ENCODE measurements at regions not wholly inside any gene's neighbourhood (a gene's known extent, or its start where the extent isn't known, plus 50 kb on each side); places are given as distances from the start of the nearest gene placed in this dataset.

DNA sequence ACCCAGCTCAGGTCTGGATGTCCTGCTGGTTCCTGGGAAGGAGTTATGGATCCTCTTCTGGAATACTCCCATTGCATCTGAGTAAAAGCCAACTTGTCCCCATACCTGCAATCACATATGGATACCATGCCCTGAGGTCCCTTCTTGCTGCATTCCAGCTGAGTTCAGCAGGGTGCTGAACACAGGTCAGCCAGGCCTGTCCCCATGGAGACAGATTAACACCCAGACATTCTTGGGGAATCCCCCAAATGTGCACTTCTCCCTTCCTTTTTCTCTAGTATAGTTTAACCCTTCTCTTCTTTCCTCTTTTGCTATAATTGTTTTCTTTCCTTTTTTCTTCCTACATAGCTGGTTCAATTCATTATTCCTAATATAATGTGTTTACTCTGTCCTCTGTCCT lies 799.6 kb upstream of the HS6ST1 start:
- no peak for DNase-seq

DNA sequence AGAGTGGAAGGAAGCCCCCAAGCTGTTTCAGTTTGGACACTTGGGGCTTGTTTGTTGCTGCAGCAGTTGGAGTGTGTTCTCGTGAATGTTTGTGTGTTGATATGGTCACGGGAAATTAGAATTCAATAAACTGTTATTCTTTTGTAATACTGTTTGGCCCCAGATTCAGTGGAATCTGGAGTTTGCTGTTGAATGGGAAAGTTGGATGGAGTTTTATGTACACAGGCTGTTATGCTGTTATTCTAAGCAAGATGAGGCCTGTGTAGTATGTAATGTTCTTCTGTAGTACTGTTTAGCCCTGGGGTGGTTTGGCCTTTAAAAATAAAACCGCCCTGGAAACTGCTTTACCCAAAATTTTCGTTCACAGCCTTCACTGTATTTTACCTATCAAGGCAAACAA lies 810.4 kb upstream of the HS6ST1 start:
- DNase-seq = peak; percentile 12

DNA sequence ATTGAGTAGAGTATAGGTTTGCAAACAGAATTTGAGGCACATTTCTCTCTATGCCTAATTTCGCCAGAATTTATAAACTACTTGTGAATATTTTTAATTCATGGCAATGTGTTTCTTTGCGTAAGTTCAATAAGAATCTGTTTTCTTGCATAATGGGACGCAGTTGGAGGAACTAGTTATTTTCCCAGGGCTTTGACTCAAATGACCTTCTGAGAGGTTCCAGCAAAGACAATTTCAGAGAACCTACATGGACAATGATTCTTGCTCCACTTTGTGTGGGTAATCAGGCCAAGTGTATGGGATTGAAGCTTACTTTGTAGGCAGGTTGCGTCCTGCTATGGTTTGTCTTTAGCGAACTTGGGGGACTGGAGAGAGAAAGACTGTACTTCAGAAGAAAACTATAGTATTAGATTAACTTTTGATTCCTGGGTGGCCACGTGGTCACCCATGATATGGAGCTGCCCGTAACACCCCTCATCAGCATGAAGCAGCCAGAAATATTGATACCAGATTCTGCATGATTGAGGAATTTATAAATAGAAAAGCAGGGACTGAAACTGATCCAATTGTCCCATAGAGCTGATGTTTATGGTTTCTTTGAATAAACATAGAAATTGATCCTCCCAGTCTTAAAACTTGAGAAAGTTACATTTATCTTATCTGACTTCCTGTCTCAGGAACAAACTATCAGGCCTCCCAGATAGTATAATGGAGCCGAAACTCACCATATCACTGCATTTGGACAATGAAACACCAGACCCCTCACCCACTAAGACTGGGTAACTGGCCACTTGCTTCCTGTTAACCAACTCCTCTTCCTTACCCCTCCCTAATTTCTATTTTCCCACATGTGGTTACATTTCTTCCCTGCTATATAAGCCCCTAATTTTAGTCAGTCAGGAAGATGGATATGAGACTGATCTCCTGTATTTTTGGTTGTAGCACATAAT lies 815.3 kb upstream of the HS6ST1 start:
- DNase-seq = no peak

DNA sequence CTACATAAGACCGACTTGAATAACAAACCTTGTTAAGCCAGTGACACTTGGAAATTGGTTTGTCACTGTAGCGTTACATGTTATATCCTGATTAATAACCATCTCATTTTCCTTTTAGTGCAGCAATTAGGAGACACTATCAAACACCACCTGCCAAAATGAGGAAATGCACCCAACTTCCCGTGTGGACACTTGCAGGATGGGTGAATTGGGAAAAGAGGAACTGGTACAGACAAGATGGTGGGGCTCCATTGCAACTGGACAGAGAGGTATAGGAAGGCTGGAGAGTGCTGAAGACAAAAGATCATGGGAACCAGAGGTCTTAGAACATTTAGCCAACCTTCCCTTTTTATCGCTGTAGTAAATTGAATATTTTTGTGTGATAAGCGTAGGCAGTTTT lies 816.3 kb upstream of the HS6ST1 start:
- DNase-seq = no peak

DNA sequence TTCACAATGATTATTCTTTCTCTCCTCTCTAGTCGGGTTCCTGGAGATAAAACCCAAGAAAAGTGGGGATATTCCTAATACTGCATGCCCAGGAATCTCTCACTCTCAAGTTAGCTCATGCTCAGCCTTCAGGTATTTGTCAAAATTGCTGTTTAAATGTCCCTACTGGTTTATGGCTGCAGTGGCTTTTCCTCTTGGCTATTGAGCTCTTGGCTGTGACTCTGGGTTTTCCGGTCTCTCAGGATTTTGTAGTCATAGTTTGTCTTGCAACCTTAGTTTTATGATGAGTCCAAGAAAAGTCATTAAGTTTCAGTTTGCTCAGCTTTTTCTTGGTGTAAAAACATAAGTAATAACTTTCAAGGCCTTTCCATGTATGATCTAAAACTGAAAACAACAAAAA lies 820.7 kb upstream of the HS6ST1 start:
- DNase-seq = no peak

DNA sequence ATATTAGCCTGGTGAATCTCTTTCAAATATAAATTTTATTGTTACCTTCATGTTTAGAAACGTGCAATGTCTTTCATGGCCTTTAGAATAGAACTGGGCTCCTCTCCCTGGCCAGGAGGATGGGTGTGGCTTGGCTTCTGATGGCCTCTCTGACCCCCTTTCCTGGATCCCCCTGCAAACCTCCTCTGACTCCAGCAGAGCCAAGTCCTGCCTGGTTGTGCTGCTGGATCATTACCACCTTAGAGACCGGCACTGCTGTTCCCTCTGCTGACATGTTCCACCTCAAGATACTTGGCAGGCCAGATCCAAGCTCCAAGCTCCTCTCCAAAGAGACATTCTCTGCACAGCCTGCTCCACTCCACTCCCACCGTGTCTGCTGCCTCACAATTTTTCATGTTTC lies 823.8 kb upstream of the HS6ST1 start:
- no peak for DNase-seq

DNA sequence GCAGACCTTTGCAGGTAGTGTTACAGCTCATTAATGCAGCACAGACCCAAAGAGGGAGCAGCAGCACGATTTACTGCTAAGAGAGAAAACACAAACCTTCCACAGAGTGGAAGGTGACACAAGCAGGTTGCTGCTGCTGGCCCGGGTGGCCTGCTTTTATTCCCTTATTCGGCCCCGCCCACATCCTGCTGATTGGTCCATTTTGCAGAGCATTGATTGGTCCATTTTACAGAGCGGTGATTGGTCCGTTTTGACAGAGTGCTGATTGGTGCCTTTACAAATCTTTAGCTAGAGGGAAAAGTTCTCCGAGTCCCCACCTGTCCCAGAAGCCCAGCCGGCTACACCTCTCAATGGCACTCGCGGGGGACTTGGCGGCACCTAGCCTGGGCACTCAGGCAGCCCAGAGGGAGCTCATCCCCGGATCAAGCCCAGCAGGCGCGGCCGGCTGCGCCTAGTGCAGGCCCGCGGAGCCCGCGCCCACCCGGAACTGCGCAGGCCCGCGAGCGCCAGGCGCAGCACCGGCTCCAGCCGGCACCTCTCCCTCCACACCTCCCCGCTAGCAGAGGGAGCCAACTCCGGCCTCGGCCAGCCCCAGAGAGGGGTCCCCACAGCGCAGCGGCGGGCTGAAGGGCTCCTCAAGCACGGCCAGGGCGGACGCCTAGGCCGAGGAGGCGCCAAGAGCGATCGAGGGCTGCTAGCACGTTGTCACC lies 825.6 kb upstream of the HS6ST1 start:
- no peak for DNase-seq

DNA sequence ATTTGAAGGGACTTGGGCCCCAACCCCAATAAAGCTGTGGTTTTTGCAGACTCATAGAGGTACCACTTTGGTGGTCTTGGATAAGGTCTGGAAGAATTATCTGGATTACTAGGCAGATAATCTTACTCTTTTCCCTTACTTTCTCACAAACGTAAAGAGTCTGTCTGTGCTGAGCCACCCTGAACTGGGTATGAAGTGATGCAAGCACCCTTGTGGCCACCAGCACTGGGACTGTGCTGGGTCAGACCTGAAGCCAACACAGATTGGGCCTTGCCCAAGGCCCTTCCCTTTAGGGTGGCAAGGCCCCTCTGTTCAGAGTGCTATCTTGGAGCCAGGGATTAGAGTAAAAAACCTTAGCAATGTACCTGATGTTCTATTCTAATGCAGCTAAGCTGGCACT lies 827.0 kb upstream of the RAB6C start:
- no peak for DNase-seq

DNA sequence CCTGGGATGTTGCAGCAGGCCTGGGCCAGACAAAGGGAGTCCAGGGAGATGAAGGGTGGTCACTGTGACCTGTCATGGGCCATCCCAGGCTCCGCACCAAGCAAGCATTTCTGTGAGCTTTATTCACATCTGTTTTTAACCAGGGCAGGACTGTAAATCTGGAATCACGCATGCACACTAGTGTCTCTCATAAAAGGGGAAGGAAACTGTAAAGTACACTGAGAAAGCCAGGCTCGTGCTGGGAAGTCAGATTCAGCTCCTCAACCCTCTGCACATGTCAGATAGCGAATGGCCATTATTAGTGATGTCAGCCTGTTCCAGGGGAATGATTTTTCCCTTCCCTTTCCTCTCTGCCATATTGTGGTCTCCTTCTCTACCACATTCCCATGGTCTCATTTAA lies 818.6 kb upstream of the RAB6C start:
- DNase-seq = no peak

DNA sequence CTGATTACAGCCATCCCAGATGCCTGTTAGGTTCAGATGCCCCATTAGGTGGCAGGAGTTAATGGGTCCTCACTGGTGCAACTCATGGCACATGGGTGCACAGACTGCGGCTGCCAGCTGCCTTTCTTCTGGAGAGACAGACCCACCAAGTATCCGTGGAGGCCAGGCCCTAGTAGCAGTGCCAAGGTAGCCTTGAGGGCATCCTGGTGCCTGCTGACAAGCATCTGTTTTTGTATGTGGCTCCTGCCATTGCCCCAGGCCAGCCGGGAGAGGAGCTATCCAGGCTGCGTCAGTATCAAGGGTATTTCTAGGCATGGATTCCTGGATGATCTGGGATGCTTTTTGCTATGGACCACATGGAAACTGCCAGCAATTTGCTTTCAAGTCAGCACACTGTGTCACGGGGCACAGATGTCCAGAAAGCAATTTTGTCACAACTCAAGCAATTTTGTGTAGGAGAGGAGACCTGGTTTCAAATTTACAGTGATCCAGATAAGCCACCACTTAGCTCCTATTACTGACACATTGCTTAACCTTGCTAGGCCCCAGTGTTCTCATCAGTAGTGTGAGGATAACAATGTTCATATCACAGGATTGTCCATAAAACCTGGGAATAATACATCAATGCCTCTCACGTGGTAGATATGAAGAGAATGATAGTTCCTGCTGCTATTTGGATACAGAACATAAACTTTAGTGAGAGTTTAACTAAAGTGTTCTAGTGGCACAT lies 815.1 kb upstream of the RAB6C start:
- no peak for DNase-seq

DNA sequence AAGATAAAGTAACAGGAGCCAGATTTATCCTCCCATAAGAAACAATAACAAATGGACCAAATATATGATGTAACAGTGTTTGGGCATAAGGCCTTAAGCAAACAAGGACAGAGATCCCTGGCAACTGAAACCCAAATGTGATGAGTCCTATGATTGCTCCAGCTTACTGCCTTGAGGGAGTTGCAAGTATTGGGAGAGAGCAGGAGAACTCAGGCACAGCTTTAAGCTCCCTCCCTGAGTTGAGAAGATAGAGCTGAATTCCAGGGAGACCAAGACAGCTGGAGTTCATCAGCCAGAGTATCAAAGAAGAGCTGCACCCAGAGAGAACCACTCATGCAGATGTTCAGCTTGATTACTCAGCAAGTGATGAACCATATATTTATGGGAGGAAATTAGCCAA lies 814.5 kb upstream of the RAB6C start:
- DNase-seq = no peak

DNA sequence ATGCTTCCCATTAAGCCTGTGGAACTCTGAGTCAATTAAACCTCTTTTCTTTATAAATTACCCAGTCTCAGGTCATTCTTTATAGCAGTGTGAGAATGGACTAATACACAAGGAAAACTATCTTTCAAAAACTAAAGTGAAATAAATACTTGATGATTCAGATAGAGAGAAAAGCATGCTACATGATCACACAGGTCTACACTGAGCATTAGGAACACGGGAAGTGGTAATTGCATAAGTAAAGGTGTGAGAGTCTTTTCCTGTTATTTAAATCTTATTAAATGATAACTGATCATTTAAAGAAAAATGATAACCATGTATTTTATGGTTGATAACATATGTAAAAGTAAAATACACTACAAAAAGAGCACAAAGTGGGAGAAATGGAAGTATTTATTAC lies 812.0 kb upstream of the RAB6C start:
- DNase-seq = no peak

DNA sequence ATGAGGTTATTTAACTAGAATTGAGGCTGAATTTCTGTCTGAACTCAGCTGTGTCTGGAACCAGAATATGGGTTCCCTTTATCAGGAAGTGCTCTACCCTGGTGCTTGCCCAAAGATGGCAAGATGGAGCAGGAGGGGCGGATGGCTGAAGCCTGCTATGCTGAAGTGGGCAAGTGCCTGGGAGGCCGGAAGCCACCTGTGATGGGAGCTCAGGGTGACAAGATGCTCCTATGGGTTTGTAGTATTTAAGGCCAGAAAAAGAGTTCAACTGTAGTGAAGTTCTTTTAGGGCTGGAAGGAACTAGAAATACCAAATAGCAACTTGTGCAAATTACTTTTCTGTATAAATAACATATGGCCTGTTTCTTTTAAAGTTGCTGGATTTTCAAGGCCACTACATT lies 808.9 kb upstream of the RAB6C start:
- no peak for DNase-seq

DNA sequence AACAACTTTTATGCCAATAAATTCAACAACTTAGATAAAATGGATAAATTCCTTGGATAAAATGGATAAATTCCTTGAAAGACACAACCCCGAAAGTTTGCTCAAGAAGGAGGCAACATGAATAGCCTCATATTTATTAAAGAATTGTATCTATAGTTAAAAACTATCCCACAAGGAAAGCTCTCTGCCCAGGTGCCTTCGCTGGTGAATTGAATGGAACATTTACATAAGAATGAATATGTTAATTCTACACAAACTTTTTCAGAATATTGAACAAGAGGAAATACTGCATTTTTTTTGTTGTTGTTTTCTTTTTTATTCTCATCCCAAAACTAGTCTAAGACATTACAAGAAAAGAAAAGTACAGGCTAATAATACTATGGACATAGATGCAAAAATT lies 805.3 kb upstream of the RAB6C start:
- DNase-seq = no peak

DNA sequence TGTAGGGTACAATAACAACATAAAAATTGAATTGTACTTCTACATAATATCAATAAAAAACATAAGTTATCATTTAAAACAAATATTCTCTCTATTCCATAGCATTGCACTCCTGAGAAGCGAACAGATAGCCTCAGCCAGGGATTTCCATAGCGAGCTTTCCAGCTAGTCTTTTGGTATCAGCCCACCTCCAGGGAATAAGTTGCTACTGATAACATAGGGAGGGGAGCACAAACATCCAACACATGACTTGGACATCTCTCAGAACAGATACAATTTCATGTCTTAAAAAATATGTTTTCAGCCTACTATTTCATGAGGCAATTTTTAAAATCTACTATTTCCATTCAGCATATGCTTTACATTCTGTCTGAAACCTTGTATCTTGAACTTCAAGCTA lies 804.4 kb upstream of the RAB6C start:
- no peak for DNase-seq

DNA sequence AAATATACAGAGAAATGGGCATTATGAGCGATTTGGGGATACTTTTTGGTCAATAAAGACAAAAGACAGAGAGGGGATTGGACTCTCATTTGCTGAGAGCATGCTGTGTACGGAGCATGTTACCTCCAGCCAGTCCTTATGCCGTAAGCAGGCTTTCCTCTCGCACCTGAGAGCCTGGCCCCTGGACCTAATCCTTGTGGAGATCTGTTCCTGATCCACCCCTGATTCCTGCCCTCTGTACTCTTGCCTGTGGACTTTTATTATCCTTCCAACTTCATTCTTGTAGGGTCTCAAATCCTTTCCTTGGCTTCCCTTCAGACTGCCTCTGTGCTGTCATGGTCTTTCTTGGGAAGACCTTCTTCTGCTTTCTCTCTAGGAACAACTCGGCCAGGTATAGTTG lies 803.1 kb upstream of the RAB6C start:
- DNase-seq = no peak

DNA sequence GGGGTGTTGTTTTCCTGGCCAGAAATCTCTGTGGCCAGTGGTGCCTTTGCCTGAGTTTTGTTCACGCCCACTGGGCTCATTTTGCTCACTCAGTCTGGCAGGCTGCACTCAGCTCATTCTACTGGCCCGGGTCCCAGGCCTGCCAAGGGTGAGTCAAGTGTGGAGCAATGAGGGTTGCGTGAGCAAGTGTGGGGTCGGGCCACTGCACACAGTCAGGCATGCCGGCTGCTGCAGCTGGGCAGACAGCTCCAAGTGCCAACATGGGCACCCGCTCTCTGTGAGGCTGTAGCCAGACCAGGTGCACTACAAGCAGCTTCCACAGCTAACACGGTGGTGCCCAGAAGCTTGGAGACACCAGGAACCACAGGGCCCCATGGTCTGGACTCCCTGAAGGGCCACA lies 801.1 kb upstream of the RAB6C start:
- DNase-seq = no peak

DNA sequence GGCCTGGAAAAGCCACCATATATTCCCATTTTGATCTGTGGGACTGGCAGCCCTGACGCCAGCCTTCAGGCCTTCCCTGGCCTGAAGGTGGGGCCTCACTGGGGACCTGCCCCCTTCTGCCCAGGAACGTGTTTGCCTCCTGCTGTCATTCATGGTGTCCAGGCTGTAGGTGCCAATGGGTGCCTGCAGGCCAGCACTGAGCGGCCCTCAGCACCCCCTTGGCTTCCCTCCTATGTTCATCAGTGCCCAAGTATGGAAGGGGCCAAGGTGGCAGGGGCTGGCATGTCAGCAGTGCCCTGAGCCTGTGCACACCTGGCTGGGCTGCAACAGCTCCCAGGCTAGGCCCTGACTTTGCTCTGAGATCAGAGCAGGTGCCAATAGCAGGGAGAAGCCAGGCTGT lies 800.3 kb upstream of the RAB6C start:
- no peak for DNase-seq

DNA sequence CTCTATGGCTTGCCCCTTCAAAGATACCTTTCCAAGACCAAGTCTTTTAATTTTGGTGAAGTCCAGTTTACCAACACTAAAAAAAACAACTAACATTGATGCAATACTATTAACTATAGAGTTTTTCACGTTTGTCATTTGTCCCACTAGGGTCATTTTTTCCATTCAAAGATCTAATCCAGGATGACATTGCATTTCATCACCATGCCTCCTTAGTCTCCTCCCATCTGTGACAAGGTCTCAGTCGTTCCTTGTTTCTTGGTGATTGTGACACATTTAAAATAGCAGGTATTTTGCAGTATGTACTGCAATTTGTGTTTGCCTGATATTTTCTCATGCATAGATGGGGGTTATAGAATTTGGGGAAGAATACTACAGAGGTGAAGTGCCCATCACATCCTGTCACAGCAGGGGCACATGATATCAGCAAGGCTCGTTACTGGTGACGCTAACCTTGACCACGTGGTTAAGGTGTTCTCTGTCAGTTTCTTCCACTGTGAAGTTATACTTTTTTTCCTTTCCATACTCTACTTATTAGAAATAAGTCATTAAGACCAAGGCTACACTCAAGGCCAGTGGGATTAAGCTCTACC lies 799.2 kb upstream of the RAB6C start:
- DNase-seq = no peak

DNA sequence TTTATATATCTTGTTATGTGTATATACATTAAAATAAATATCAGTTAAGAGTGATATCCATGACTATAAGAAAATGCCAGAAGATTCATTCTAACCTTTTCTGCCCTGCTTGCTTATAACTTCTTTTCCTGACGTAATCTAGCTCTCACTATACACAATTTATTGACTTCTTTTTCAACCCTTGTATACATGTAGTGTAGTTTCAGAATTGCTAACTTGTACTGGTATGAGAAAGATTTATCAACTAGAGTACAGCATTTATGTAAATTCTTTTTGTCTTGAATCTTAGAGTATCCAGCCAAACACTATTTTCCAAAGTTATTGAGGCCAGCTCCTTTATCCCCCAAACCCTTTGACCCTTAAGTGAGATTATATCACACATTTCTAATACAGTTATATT lies 798.0 kb upstream of the RAB6C start:
- DNase-seq = no peak

DNA sequence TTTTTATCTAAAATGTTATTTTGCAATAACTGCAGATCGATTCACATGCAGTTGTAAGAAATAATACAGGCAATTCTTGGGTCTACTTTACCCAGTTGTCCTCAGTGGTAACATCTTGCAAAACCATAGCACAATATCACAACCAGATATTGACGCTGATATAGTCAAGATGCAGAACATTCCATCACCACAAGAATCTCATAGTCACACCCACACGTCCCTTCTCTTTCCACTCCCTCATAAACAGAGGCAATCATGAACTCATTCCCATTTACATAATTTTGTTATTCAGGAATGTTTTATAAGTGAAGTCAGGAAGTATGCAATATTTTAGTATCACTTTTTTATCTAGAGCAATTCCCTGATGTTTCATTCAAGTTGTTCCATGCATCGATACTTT lies 797.5 kb upstream of the RAB6C start:
- no peak for DNase-seq

DNA sequence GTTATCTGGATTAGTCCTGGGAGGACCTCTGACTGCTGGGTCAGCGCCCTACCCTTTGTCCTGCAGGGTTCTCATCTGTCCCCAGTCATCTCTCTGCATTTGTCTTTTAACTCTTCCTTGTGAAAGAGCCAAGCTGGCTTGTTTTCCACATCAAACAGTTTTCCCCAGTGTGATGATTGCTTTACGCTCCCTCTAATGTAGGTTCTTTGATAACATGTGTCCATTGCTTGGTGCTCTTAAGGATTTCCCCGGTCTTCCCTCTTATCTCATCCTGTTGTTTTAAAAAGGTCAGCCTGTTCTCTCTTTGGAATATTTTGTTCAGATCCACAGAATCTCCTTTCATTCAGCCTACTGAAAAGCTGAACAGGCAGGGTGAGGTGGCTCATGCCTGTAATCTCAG lies 792.1 kb upstream of the RAB6C start:
- no peak for DNase-seq

DNA sequence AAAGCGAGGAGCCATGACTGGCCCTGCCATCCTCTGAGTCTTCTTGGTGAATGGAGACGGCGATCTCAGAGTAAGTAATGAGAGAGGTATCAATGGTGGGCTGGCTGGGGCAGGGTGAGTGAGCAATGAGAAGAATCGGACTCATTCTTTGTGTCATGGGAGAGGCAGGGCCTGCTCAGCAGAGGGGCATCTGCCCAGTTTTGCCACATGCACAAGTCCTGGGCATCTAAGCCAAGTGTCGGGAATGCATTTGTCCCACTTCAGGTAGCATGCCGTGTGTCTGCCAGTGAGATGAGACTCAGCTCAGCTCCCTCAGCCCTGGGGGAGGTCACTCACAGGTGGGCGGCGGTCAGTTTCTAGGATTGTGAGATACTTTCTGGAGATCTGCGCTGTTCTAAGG lies 791.0 kb upstream of the RAB6C start:
- no peak for DNase-seq

All from NCI-H69 (cell line).